Osteocyte (in vitro differentiated cells): ENCODE measurements at regions not wholly inside any gene's neighbourhood (a gene's known extent, or its start where the extent isn't known, plus 50 kb on each side); places are given as distances from the start of the nearest gene placed in this dataset.

ENCODE experiments used
- DNase-seq: peaks from one replicate; pipeline ENCODE4 v3.0.0; 2021; ENCODE audit warnings: mixed read lengths; ENCODE audit not compliant: unreplicated experiment; ENCODE audit errors: extremely low spot score
- H3K27ac Mint-ChIP-seq: one replicate; pipeline ENCODE4 v1.8.0; 2021; ENCODE audit warnings: mild to moderate bottlenecking, mixed read lengths; ENCODE audit not compliant: unreplicated experiment
- H3K27me3 Mint-ChIP-seq: one replicate; pipeline ENCODE4 v1.8.0; 2021; ENCODE audit warnings: mixed read lengths; ENCODE audit not compliant: unreplicated experiment
- H3K36me3 Mint-ChIP-seq: one replicate; pipeline ENCODE4 v1.8.0; 2021; ENCODE audit warnings: mixed read lengths; ENCODE audit not compliant: unreplicated experiment
- H3K4me1 Mint-ChIP-seq: one replicate; pipeline ENCODE4 v1.8.0; 2021; ENCODE audit warnings: mixed read lengths; ENCODE audit not compliant: unreplicated experiment
- H3K4me3 Mint-ChIP-seq: one replicate; pipeline ENCODE4 v1.8.0; 2021; ENCODE audit warnings: mild to moderate bottlenecking, moderate library complexity, mixed read lengths; ENCODE audit not compliant: unreplicated experiment
- H3K9me3 Mint-ChIP-seq: one replicate; pipeline ENCODE4 v1.8.0; 2021; ENCODE audit warnings: mixed read lengths; ENCODE audit not compliant: unreplicated experiment
- TF ChIP-seq, protein P1 (sequence below): fragments of 200-600 bp; sonication (generic); IDR thresholded peaks from 2 replicates; pipeline ENCODE4 v1.5.0; 2021; ENCODE audit warnings: antibody characterized with exemption, mild to moderate bottlenecking, moderate library complexity

GRCh38 chr13:29683041-29683440 lies 87.6 kb upstream of the SLC7A1 start:
- TF ChIP-seq, protein P1, sequence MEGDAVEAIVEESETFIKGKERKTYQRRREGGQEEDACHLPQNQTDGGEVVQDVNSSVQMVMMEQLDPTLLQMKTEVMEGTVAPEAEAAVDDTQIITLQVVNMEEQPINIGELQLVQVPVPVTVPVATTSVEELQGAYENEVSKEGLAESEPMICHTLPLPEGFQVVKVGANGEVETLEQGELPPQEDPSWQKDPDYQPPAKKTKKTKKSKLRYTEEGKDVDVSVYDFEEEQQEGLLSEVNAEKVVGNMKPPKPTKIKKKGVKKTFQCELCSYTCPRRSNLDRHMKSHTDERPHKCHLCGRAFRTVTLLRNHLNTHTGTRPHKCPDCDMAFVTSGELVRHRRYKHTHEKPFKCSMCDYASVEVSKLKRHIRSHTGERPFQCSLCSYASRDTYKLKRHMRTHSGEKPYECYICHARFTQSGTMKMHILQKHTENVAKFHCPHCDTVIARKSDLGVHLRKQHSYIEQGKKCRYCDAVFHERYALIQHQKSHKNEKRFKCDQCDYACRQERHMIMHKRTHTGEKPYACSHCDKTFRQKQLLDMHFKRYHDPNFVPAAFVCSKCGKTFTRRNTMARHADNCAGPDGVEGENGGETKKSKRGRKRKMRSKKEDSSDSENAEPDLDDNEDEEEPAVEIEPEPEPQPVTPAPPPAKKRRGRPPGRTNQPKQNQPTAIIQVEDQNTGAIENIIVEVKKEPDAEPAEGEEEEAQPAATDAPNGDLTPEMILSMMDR, result no peak
- DNase-seq, result no peak
- Mint-ChIP-seq H3K36me3 (no peaks in the 10 kb centered on the region), H3K9me3 (peaks cover 4% of the 10 kb centered on the region), H3K27ac (no peak overlapping the region), H3K27me3 (no peaks in the 10 kb centered on the region), H3K4me1 (peaks cover under 1% of the 10 kb centered on the region), H3K4me3 (no peak overlapping the region)

DNA sequence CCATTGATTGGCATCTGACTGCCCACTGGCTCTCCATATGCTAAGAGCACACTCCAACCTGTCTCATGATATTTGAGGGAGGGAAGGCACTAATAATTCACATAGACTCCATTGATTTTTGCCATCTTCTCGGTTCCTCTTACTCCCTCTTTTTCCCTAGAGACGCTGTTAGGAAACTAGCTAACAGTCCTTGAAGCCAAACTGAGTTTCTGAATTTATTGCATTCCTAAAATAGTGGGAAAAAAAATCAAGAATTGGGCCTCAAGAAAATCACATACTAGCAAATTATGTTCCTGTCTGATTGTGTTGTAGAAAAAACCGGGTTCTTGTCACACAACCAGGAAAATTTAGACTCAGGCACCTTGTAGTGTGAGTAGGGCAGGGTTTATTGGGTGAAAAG lies 86.4 kb upstream of the SLC7A1 start:
- H3K9me3 Mint-ChIP-seq, result peaks cover 4% of the 10 kb centered on the region
- no peaks in the 10 kb centered on the region for H3K27me3 Mint-ChIP-seq
- no peak overlapping the region for H3K4me3 Mint-ChIP-seq
- no peak for DNase-seq
- H3K27ac Mint-ChIP-seq, result no peak overlapping the region
- TF ChIP-seq, protein P1, result no peak
- no peaks in the 10 kb centered on the region for H3K36me3 Mint-ChIP-seq
- H3K4me1 Mint-ChIP-seq, result peaks cover 8% of the 10 kb centered on the region

DNA sequence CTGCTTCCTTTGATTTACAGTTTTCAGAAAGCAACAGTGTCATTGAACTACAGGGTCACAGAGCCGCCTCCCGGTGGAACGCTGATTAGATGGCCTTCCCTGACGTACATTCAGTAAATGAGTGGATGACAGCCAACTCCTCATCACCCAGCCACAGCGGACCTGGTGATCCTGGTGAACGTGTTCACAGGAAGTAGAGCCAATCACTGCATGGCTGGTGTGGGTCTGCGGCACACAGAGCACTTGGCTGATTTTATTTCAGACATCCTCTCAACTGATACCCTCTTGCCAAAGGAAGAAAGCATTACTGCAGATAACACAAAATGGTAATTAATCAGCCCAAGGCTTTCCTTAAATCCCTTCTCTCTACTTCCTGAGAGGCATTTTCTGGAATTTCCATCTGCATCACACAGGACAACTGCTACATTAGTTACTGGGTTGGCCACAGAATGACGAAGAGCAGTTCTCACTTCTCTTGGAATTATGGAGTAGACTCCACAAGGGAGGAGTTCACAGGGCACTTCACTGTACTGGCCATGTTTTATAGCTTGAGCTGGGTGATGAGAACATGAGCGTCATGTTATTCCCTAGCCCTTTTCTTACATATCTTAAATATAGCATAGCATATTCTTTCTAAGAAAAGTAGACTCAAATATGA lies 84.0 kb upstream of the SLC7A1 start:
- DNase-seq, result no peak
- Mint-ChIP-seq H3K9me3 (no peaks in the 10 kb centered on the region), H3K27me3 (no peaks in the 10 kb centered on the region), H3K36me3 (no peaks in the 10 kb centered on the region), H3K4me3 (no peak overlapping the region), H3K27ac (no peak overlapping the region), H3K4me1 (peaks cover 13% of the 10 kb centered on the region)
- TF ChIP-seq, protein P1, result no peak

DNA sequence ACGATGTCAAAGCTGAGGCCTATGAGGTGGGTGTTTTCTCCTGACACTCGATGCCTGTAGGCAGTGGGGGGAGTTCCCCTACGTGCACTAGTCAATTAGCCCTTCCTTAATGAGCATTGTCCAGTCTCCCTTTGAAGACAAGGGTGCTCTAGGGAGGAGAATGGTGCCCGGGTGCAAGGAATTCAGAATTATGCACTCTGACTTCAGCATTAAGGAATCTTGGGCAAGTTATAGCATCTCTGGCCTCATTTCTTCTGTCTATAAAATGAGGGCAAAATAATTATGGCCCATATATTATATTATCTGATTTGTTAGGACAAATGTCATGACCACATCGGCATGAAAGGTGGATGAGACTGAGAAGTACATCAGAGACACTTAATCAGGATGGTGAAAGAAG lies 82.1 kb upstream of the SLC7A1 start:
- no peak overlapping the region for H3K27ac Mint-ChIP-seq

DNA sequence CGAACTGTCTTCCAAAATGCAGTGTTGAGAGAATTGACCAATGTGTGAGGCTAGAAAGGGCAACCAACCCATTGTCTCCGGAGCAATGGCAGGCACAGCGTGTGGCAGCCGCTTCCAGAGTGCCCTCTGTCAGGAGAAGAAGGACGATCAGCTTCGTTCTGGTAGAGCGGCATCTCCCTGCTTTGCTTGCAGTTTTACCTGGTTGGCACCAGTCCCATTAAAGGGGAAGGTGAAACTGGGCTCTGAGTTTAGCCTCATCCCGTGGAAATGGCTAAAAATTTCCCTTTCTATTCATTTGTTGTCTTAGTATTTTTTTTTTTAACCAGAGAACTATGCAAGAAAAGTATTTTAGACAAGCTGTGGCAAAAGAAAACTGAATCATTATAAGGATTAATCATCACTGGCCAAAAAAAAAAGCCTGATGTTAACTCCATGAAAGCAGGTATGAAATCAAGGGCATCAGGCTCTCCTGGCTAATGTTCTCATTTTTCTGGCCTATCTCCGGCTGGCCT lies 81.5 kb upstream of the SLC7A1 start:
- no peak for DNase-seq
- H3K36me3 Mint-ChIP-seq, result no peaks in the 10 kb centered on the region
- no peak overlapping the region for H3K4me3 Mint-ChIP-seq
- TF ChIP-seq, protein P1, result no peak
- H3K4me1 Mint-ChIP-seq, result peaks cover 13% of the 10 kb centered on the region
- H3K27ac Mint-ChIP-seq, result no peak overlapping the region
- no peaks in the 10 kb centered on the region for H3K9me3 Mint-ChIP-seq
- H3K27me3 Mint-ChIP-seq, result no peaks in the 10 kb centered on the region

More for the DNA sequence above, 82.1 kb upstream of the SLC7A1 start:
- H3K27me3 Mint-ChIP-seq, result no peaks in the 10 kb centered on the region
- DNase-seq, result no peak
- no peak overlapping the region for H3K4me3 Mint-ChIP-seq
- TF ChIP-seq, protein P1, result no peak
- H3K36me3 Mint-ChIP-seq, result no peaks in the 10 kb centered on the region
- peaks cover 13% of the 10 kb centered on the region for H3K4me1 Mint-ChIP-seq
- no peaks in the 10 kb centered on the region for H3K9me3 Mint-ChIP-seq
